GM18519 (cell line): ENCODE measurements at regions not wholly inside any gene's neighbourhood (a gene's known extent, or its start where the extent isn't known, plus 50 kb on each side); places are given as distances from the start of the nearest gene placed in this dataset.

Experiments
- ATAC-seq: cut with Tn5 transposase; IDR thresholded peaks from one replicate; pipeline ENCODE4 v1.9.1; 2021; ENCODE audit warnings: mild to moderate bottlenecking, moderate library complexity; ENCODE audit not compliant: unreplicated experiment, low FRiP score

- no peak for ATAC-seq
Observed at GRCh38 chr2:196380575-196380974, 209.2 kb upstream of the STK17B start.

- ATAC-seq: no peak
Observed at GRCh38 chr2:196381464-196381863, 210.1 kb upstream of the STK17B start.

GRCh38 chr2:196383799-196384198 is 212.4 kb upstream of the STK17B start:
- no peak for ATAC-seq

GRCh38 chr2:196384729-196385128 is 213.4 kb upstream of the STK17B start:
- no peak for ATAC-seq

GRCh38 chr2:196389670-196390069 is 218.3 kb upstream of the STK17B start:
- ATAC-seq: no peak

- ATAC-seq: no peak
Observed at GRCh38 chr2:196390243-196391148, 219.1 kb upstream of the STK17B start.

- ATAC-seq: no peak
Observed at GRCh38 chr2:196391149-196391479, 219.7 kb upstream of the STK17B start.

GRCh38 chr2:196399096-196399495 is 227.7 kb upstream of the STK17B start:
- no peak for ATAC-seq

GRCh38 chr2:196399722-196400691 is 228.6 kb upstream of the STK17B start:
- no peak for ATAC-seq

GRCh38 chr2:196403471-196403870 is 232.1 kb upstream of the STK17B start:
- no peak for ATAC-seq

- no peak for ATAC-seq
Observed at GRCh38 chr2:196404276-196404675, 232.9 kb upstream of the STK17B start.

GRCh38 chr2:196407675-196408264 is 231.7 kb upstream of the CCDC150 start:
- no peak for ATAC-seq

GRCh38 chr2:196409376-196409775 is 230.1 kb upstream of the CCDC150 start:
- peak; percentile 41 for ATAC-seq

- no peak for ATAC-seq
Observed at GRCh38 chr2:196410008-196410407, 229.5 kb upstream of the CCDC150 start.

GRCh38 chr2:196413821-196414274 is 225.7 kb upstream of the CCDC150 start:
- ATAC-seq: peak; percentile 72

- ATAC-seq: peak; percentile 41
Observed at GRCh38 chr2:196415384-196415783, 224.1 kb upstream of the CCDC150 start.

GRCh38 chr2:196420143-196420542 is 219.4 kb upstream of the CCDC150 start:
- no peak for ATAC-seq

GRCh38 chr2:196421880-196422279 is 217.6 kb upstream of the CCDC150 start:
- no peak for ATAC-seq

- ATAC-seq: no peak
Observed at GRCh38 chr2:196422361-196422760, 217.2 kb upstream of the CCDC150 start.

- no peak for ATAC-seq
Observed at GRCh38 chr2:196426122-196426521, 213.4 kb upstream of the CCDC150 start.
